ENCODE measurements at regions not wholly inside any gene's neighbourhood (a gene's known extent, or its start where the extent isn't known, plus 50 kb on each side); places are given as distances from the start of the nearest gene placed in this dataset.

DNA sequence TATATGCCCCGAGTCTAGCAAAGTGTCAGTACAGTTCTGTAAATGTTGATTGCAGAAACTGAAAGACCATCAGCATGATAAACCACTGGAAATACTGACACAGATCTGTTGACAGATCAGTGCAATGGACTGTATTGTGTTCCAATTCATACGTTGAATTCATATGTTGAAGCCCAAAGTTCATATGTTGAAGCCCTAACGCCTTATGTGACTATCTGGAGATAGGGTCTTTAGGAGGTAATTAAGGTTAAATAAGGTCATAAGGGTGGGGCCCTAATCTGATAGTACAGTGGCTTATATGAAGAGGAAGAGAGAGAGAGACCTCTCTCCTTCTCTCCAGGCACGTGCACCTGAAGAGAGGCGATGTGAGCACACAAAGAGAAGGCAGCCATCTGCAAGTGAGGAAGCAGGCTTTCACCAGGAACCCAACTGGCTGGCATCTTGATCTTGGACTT is 144.7 kb downstream of the MRPL39 start:
- Histone ChIP-seq H2BK120ac (replicated peaks; ENCODE audit: low read depth, low read length) (no peak overlapping the region), H3K36me3 (ENCODE audit: control insufficient read depth in 2 of 4, insufficient read depth in 4 of 4, low read length in 3 of 4) (no peaks in the 10 kb centered on the region; a peak in 1 of 8 replicates), H3K27ac (ENCODE audit: low read depth, low read length) (no peak overlapping the region), H4K5ac (ENCODE audit: insufficient read length, low read depth, low read length) (no peak overlapping the region), H3K4me3 (ENCODE audit: extremely low read depth in 1 of 4, insufficient read depth in 2 of 4, low read depth in 3 of 4, low read length in 4 of 4) (no peak overlapping the region), H2BK15ac (ENCODE audit: low read length) (no peak overlapping the region), H3K9me3 (ENCODE audit: insufficient read depth in 2 of 2, low read depth in 1 of 2, low read length in 1 of 2) (no peaks in the 10 kb centered on the region), H3K79me1 (ENCODE audit: low read depth, low read length) (no peaks in the 10 kb centered on the region), H3K18ac (ENCODE audit: extremely low read depth, low read length) (no peak overlapping the region), H3K4me2 (ENCODE audit: insufficient read depth in 1 of 2, low read depth in 2 of 2, low read length in 2 of 2) (no peak overlapping the region), H2BK12ac (ENCODE audit: low read depth, low read length) (no peak overlapping the region), H3K79me2 (ENCODE audit: control insufficient read depth in 1 of 2, insufficient read depth in 2 of 2, low read length in 2 of 2) (no peaks in the 10 kb centered on the region), H2BK20ac (ENCODE audit: low read length) (no peak overlapping the region), H3K4ac (replicated peaks; ENCODE audit: insufficient read length, low read depth, low read length) (no peak overlapping the region), H4K91ac (replicated peaks; ENCODE audit: insufficient read length, low read length) (no peak overlapping the region), H3K14ac (ENCODE audit: insufficient read length) (no peak overlapping the region), H4K8ac (ENCODE audit: extremely low read depth, insufficient read depth, low read length) (no peak overlapping the region), H3K27me3 (replicated peaks in 1 of 4; ENCODE audit: control insufficient read depth in 3 of 4, extremely low read depth in 1 of 4, insufficient read depth in 3 of 4, low read length in 3 of 4) (no peaks in the 10 kb centered on the region; a peak in 1 of 7 replicates), H3K9ac (replicated peaks in 1 of 4; ENCODE audit: extremely low read depth in 1 of 4, low read depth in 3 of 4, low read length in 3 of 4) (no peak overlapping the region), H4K20me1 (replicated peaks in 1 of 2; ENCODE audit: control insufficient read depth in 1 of 2, insufficient read depth in 2 of 2, low read length in 2 of 2) (no peaks in the 10 kb centered on the region), H2AFZ (ENCODE audit: low read length) (no peak overlapping the region), H2AK5ac (ENCODE audit: low read depth, low read length) (no peak overlapping the region), H3K4me1 (replicated peaks in 1 of 4; ENCODE audit: control insufficient read depth in 3 of 4, insufficient read depth in 4 of 4, low read length in 3 of 4) (no peaks in the 10 kb centered on the region), H3K56ac (replicated peaks; ENCODE audit: insufficient read length, low read depth, low read length) (no peak overlapping the region), H3K23ac (ENCODE audit: insufficient read length) (no peak overlapping the region), H3K23me2 (ENCODE audit: low read depth, low read length) (no peaks in the 10 kb centered on the region), H2BK5ac (ENCODE audit: low read depth, low read length) (no peak overlapping the region)
- 84% methylated on average over 5 of the region's 5 CpGs; no CpG with 5 or more reads in 1 of the 2 experiments for WGBS, 2 experiments (ENCODE audit: extremely low coverage in 1 of 2, insufficient coverage in 1 of 2, insufficient read length in 1 of 2, insufficient replicate concordance in 2 of 2, low coverage in 1 of 2, low lambda C conversion rate in 2 of 2, missing lambda C conversion rate in 1 of 2)
- DNase-seq (ENCODE audit: low read depth in 1 of 2, low spot score in 2 of 2): no peak
- ChIA-PET CTCF (ENCODE audit: partially characterized antibody) (no interaction called here), POLR2A (ENCODE audit: partially characterized antibody) (no interaction called here)
- FAIRE-seq: no peak
- TF ChIP-seq CBX8 (IDR thresholded peaks at IDR 0.05; ENCODE audit: borderline replicate concordance, low read depth, low read length) (no peak), ZNF274 (IDR thresholded peaks at IDR 0.05; ENCODE audit: borderline replicate concordance, extremely low read depth, low read length) (no peak), TEAD4 (IDR thresholded peaks at IDR 0.05; ENCODE audit: low read depth, low read length) (no peak), SUZ12 (IDR thresholded peaks at IDR 0.05; ENCODE audit: low read length) (no peak), BACH1 (IDR thresholded peaks at IDR 0.05; ENCODE audit: low read length) (no peak), NRF1 (IDR thresholded peaks at IDR 0.05; ENCODE audit: low read depth, low read length) (no peak), HDAC2 (IDR thresholded peaks at IDR 0.05; ENCODE audit: borderline replicate concordance in 1 of 2, low read depth in 2 of 2, low read length in 2 of 2) (no peak), SIN3A (conservative IDR thresholded peaks at IDR 0.05 in 1 of 2, IDR thresholded peaks at IDR 0.05 in 1 of 2; ENCODE audit: low read depth in 1 of 2, low read length in 2 of 2) (no peak), TAF1 (IDR thresholded peaks at IDR 0.05; ENCODE audit: low read depth, low read length) (no peak)
- TF ChIP-seq, protein P1, sequence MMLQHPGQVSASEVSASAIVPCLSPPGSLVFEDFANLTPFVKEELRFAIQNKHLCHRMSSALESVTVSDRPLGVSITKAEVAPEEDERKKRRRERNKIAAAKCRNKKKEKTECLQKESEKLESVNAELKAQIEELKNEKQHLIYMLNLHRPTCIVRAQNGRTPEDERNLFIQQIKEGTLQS (IDR thresholded peaks at IDR 0.05; ENCODE audit: insufficient read depth, low read depth, low read length): no peak
- TF ChIP-seq, protein P2, sequence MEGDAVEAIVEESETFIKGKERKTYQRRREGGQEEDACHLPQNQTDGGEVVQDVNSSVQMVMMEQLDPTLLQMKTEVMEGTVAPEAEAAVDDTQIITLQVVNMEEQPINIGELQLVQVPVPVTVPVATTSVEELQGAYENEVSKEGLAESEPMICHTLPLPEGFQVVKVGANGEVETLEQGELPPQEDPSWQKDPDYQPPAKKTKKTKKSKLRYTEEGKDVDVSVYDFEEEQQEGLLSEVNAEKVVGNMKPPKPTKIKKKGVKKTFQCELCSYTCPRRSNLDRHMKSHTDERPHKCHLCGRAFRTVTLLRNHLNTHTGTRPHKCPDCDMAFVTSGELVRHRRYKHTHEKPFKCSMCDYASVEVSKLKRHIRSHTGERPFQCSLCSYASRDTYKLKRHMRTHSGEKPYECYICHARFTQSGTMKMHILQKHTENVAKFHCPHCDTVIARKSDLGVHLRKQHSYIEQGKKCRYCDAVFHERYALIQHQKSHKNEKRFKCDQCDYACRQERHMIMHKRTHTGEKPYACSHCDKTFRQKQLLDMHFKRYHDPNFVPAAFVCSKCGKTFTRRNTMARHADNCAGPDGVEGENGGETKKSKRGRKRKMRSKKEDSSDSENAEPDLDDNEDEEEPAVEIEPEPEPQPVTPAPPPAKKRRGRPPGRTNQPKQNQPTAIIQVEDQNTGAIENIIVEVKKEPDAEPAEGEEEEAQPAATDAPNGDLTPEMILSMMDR (IDR thresholded peaks at IDR 0.05; ENCODE audit: control extremely low read depth in 1 of 3, insufficient read depth in 1 of 3, low read depth in 1 of 3, low read length in 3 of 3): no peak
